ENCODE measurements at regions not wholly inside any gene's neighbourhood (a gene's known extent, or its start where the extent isn't known, plus 50 kb on each side); places are given as distances from the start of the nearest gene placed in this dataset.

DNA sequence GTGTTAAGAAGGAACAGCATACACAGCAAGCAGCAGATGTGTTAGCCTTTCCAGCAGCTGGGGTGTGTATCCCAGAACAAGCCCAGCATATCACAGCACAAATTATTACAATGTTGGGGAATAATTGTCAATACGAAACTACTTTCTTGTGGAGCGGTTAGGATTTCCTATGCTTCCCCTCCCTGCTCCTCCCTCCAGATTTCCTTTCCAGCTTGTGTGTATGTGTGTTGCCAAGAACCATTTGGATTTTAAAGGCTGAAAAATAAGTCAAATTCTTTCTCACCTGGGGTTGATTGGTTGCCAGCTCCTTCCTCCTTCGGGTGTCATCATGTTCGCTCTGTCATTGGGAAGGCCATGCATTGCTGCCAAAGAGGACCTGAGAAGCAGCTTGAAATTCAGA is 178.2 kb upstream of the FRMPD4 start:
- Histone ChIP-seq H3K9ac (ENCODE audit: low read length) (no peak overlapping the region), H3K9me3 (ENCODE audit: low read length) (no peaks in the 10 kb centered on the region), H3K27me3 (ENCODE audit: low read length) (no peaks in the 10 kb centered on the region), H3K36me3 (ENCODE audit: insufficient read depth, low read length) (no peaks in the 10 kb centered on the region), H3K4me1 (ENCODE audit: low read length) (no peaks in the 10 kb centered on the region), H3K27ac (ENCODE audit: low read length) (no peak overlapping the region), H2AFZ (ENCODE audit: low read length) (no peak overlapping the region), H3K4me3 (ENCODE audit: low read length) (no peak overlapping the region), H3K9me2 (replicated peaks; ENCODE audit: insufficient read depth, low read length) (no peaks in the 10 kb centered on the region), H4K20me1 (ENCODE audit: insufficient read depth, low read depth, low read length) (no peaks in the 10 kb centered on the region), H3K79me2 (ENCODE audit: low read length) (no peaks in the 10 kb centered on the region), H3K4me2 (ENCODE audit: low read depth, low read length, poor library complexity, severe bottlenecking) (no peak overlapping the region)
- no peak for DNase-seq

- no peaks in the 10 kb centered on the region for H3K79me2 ChIP-seq (ENCODE audit: low read length)
- no peaks in the 10 kb centered on the region for H3K9me3 ChIP-seq (ENCODE audit: low read length)
- H4K20me1 ChIP-seq (ENCODE audit: insufficient read depth, low read depth, low read length) = no peaks in the 10 kb centered on the region
- no peaks in the 10 kb centered on the region for H3K27me3 ChIP-seq (ENCODE audit: low read length)
- no peak overlapping the region for H2AFZ ChIP-seq (ENCODE audit: low read length)
- no peak overlapping the region for H3K4me3 ChIP-seq (ENCODE audit: low read length)
- no peak overlapping the region for H3K9ac ChIP-seq (ENCODE audit: low read length)
- H3K9me2 ChIP-seq (replicated peaks; ENCODE audit: insufficient read depth, low read length) = no peaks in the 10 kb centered on the region
- DNase-seq = no peak
- no peaks in the 10 kb centered on the region for H3K4me1 ChIP-seq (ENCODE audit: low read length)
- H3K4me2 ChIP-seq (ENCODE audit: low read depth, low read length, poor library complexity, severe bottlenecking) = no peak overlapping the region
- H3K36me3 ChIP-seq (ENCODE audit: insufficient read depth, low read length) = no peaks in the 10 kb centered on the region
- H3K27ac ChIP-seq (ENCODE audit: low read length) = no peak overlapping the region
Observed at GRCh38 chrX:11965436-11965835, 172.8 kb upstream of the FRMPD4 start.

DNA sequence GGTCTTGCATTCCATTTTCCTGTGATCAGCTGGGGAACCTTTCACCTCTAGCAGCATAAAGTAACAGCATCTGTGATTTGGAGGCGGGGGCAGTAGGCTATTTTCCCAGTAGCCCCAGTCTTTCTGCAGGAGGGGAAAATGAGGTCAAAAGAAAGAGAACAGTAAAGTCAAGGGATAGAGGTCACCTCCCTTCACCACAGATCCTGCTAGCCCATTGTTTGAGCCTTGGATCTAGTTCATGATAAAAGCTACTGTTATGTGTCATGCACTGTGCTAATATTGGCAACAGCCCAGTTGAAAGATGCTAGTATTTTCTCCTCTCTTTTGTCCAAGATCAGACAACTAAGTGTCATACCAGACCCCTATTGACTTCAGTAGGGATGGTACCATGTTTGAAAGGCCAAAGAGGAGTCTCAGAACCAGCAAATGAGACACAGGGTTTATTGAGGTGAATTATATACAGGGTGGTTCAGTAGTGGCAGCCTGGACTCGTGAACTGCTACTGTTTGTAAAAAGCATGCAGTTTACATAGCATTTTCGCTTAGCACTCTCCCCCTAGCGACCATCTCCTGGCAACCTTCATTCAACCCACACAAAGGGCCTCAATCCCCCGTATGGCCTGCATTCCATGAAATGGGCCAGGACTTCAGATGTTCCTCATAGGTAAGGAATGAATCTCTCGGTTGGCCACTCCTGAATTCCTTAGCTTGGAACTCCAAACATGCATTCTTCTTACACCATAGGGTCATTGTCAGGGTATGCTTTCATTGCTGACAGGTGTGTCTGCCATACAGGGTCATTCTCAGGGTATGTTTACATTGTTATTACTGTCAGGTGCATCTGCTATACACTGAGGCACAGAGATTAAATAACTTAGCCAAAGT is 170.0 kb upstream of the FRMPD4 start:
- Histone ChIP-seq H3K9me2 (replicated peaks; ENCODE audit: insufficient read depth, low read length) (no peaks in the 10 kb centered on the region), H3K4me2 (ENCODE audit: low read depth, low read length, poor library complexity, severe bottlenecking) (no peak overlapping the region), H3K27me3 (ENCODE audit: low read length) (no peaks in the 10 kb centered on the region), H3K36me3 (ENCODE audit: insufficient read depth, low read length) (no peaks in the 10 kb centered on the region), H2AFZ (ENCODE audit: low read length) (no peak overlapping the region), H3K79me2 (ENCODE audit: low read length) (no peaks in the 10 kb centered on the region), H3K27ac (ENCODE audit: low read length) (no peak overlapping the region), H3K4me3 (ENCODE audit: low read length) (no peak overlapping the region), H3K9ac (ENCODE audit: low read length) (no peak overlapping the region), H4K20me1 (ENCODE audit: insufficient read depth, low read depth, low read length) (no peaks in the 10 kb centered on the region), H3K4me1 (ENCODE audit: low read length) (no peaks in the 10 kb centered on the region), H3K9me3 (ENCODE audit: low read length) (no peaks in the 10 kb centered on the region)
- no peak for DNase-seq

DNA sequence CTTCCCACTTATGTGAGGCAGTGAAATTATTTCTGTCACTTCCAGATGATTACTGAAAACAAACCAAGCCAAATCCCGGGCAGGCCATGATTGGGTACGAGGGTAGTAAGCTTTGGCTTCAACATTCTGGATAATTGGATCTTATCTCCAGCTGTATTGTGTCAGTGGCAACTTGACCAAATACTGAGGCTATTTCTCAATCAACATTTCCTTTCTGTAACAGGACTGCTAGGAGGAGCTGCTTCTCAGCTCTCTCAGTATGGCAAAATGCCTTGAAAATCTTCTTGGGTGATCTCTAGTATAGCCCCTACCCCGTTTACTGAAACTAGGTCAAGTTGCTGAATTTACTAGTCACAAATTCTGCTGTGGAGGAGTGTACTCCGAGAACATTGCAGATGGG is 169.3 kb upstream of the FRMPD4 start:
- Histone ChIP-seq H3K4me3 (ENCODE audit: low read length) (no peak overlapping the region), H3K27me3 (ENCODE audit: low read length) (no peaks in the 10 kb centered on the region), H3K4me2 (ENCODE audit: low read depth, low read length, poor library complexity, severe bottlenecking) (no peak overlapping the region), H3K27ac (ENCODE audit: low read length) (no peak overlapping the region), H3K9ac (ENCODE audit: low read length) (no peak overlapping the region), H3K4me1 (ENCODE audit: low read length) (no peaks in the 10 kb centered on the region), H4K20me1 (ENCODE audit: insufficient read depth, low read depth, low read length) (no peaks in the 10 kb centered on the region), H3K9me2 (replicated peaks; ENCODE audit: insufficient read depth, low read length) (no peaks in the 10 kb centered on the region), H3K36me3 (ENCODE audit: insufficient read depth, low read length) (no peaks in the 10 kb centered on the region), H3K9me3 (ENCODE audit: low read length) (no peaks in the 10 kb centered on the region), H2AFZ (ENCODE audit: low read length) (no peak overlapping the region), H3K79me2 (ENCODE audit: low read length) (no peaks in the 10 kb centered on the region)
- DNase-seq = no peak

DNA sequence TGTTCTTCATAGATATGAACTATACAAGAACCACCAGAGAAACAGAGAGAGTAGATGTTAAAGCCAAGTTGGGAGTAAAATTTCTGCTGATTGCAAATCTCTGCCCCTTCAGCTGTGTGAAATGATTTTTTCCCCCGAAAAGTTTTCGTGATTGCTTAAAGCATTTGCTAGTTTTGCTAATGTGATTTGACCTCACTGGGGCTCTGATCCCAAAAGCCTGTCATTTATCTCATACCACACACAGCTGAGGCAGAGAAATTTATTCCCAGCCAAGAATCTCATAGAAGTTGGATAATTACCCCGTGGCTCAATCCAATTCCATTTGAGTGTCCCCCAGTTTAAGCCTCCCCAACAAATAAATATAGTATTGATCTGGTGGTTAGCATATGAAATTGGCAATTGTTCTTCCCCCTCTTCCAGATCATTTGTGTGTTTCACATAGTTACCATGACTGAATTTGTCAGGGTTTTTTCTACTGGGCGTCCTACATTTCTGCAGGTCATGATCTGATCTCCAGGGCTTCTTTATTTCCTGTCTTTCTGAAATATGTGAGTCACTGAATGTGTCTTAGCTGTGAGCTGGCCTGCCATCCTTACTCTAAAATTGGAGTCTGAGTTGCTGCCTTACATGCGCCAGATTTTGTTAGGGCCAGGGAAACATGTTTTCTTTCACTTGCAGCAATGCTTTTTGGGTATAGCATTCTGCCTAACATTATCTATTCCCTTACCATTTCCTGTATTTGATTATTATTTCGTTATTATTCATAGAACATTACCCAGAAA is 167.5 kb upstream of the FRMPD4 start:
- Histone ChIP-seq H3K9me3 (ENCODE audit: low read length) (no peaks in the 10 kb centered on the region), H3K4me2 (ENCODE audit: low read depth, low read length, poor library complexity, severe bottlenecking) (no peak overlapping the region), H4K20me1 (ENCODE audit: insufficient read depth, low read depth, low read length) (no peaks in the 10 kb centered on the region), H2AFZ (ENCODE audit: low read length) (no peak overlapping the region), H3K4me1 (ENCODE audit: low read length) (no peaks in the 10 kb centered on the region), H3K9me2 (replicated peaks; ENCODE audit: insufficient read depth, low read length) (no peaks in the 10 kb centered on the region), H3K27ac (ENCODE audit: low read length) (no peak overlapping the region), H3K9ac (ENCODE audit: low read length) (no peak overlapping the region), H3K4me3 (ENCODE audit: low read length) (no peak overlapping the region), H3K79me2 (ENCODE audit: low read length) (no peaks in the 10 kb centered on the region), H3K27me3 (ENCODE audit: low read length) (no peaks in the 10 kb centered on the region), H3K36me3 (ENCODE audit: insufficient read depth, low read length) (no peaks in the 10 kb centered on the region)
- no peak for DNase-seq

DNA sequence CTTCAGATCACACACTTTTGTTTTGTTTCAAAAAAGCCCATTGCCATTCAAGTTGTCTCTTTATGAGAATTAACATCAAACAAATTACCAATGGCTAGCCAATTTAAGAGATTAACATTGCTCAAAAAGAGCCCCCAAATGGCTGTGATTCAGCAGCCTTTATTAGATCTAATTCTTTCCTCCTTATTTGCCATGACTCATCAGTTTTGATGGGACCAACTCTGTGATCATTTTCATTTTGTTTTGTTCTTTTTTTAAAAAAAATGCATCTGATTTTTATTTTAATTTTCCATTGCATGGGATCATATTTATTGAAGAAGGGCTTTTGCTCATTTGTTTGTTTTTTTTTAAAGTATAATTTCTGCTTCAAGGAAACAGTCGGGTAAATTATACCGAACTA is 161.6 kb upstream of the FRMPD4 start:
- H3K79me2 ChIP-seq (ENCODE audit: low read length) = no peaks in the 10 kb centered on the region
- no peaks in the 10 kb centered on the region for H3K9me3 ChIP-seq (ENCODE audit: low read length)
- no peak overlapping the region for H3K4me3 ChIP-seq (ENCODE audit: low read length)
- H3K27me3 ChIP-seq (ENCODE audit: low read length) = no peaks in the 10 kb centered on the region
- no peaks in the 10 kb centered on the region for H3K36me3 ChIP-seq (ENCODE audit: insufficient read depth, low read length)
- no peak overlapping the region for H3K4me2 ChIP-seq (ENCODE audit: low read depth, low read length, poor library complexity, severe bottlenecking)
- H3K27ac ChIP-seq (ENCODE audit: low read length) = no peak overlapping the region
- H3K9me2 ChIP-seq (replicated peaks; ENCODE audit: insufficient read depth, low read length) = no peaks in the 10 kb centered on the region
- H3K9ac ChIP-seq (ENCODE audit: low read length) = no peak overlapping the region
- DNase-seq = no peak
- no peaks in the 10 kb centered on the region for H4K20me1 ChIP-seq (ENCODE audit: insufficient read depth, low read depth, low read length)
- H2AFZ ChIP-seq (ENCODE audit: low read length) = no peak overlapping the region
- no peaks in the 10 kb centered on the region for H3K4me1 ChIP-seq (ENCODE audit: low read length)

- no peaks in the 10 kb centered on the region for H3K9me3 ChIP-seq (ENCODE audit: low read length)
- no peak overlapping the region for H3K4me2 ChIP-seq (ENCODE audit: low read depth, low read length, poor library complexity, severe bottlenecking)
- no peak for DNase-seq
- H2AFZ ChIP-seq (ENCODE audit: low read length) = no peak overlapping the region
- no peaks in the 10 kb centered on the region for H4K20me1 ChIP-seq (ENCODE audit: insufficient read depth, low read depth, low read length)
- no peaks in the 10 kb centered on the region for H3K9me2 ChIP-seq (replicated peaks; ENCODE audit: insufficient read depth, low read length)
- H3K4me1 ChIP-seq (ENCODE audit: low read length) = no peaks in the 10 kb centered on the region
- no peak overlapping the region for H3K9ac ChIP-seq (ENCODE audit: low read length)
- no peaks in the 10 kb centered on the region for H3K36me3 ChIP-seq (ENCODE audit: insufficient read depth, low read length)
- no peaks in the 10 kb centered on the region for H3K79me2 ChIP-seq (ENCODE audit: low read length)
- H3K27me3 ChIP-seq (ENCODE audit: low read length) = no peaks in the 10 kb centered on the region
- no peak overlapping the region for H3K27ac ChIP-seq (ENCODE audit: low read length)
- H3K4me3 ChIP-seq (ENCODE audit: low read length) = no peak overlapping the region
Observed at GRCh38 chrX:11992271-11992670, 146.0 kb upstream of the FRMPD4 start.

- no peak overlapping the region for H3K9ac ChIP-seq (ENCODE audit: low read length)
- no peaks in the 10 kb centered on the region for H3K9me3 ChIP-seq (ENCODE audit: low read length)
- no peak overlapping the region for H3K4me3 ChIP-seq (ENCODE audit: low read length)
- H3K9me2 ChIP-seq (replicated peaks; ENCODE audit: insufficient read depth, low read length) = no peaks in the 10 kb centered on the region
- no peak for DNase-seq
- no peaks in the 10 kb centered on the region for H3K36me3 ChIP-seq (ENCODE audit: insufficient read depth, low read length)
- H3K27ac ChIP-seq (ENCODE audit: low read length) = no peak overlapping the region
- H3K27me3 ChIP-seq (ENCODE audit: low read length) = no peaks in the 10 kb centered on the region
- no peaks in the 10 kb centered on the region for H3K4me1 ChIP-seq (ENCODE audit: low read length)
- no peak overlapping the region for H2AFZ ChIP-seq (ENCODE audit: low read length)
- H3K4me2 ChIP-seq (ENCODE audit: low read depth, low read length, poor library complexity, severe bottlenecking) = no peak overlapping the region
- no peaks in the 10 kb centered on the region for H4K20me1 ChIP-seq (ENCODE audit: insufficient read depth, low read depth, low read length)
- no peaks in the 10 kb centered on the region for H3K79me2 ChIP-seq (ENCODE audit: low read length)
Observed at GRCh38 chrX:11995146-11995545, 143.1 kb upstream of the FRMPD4 start.
